ENCODE measurements at regions not wholly inside any gene's neighbourhood (a gene's known extent, or its start where the extent isn't known, plus 50 kb on each side); places are given as distances from the start of the nearest gene placed in this dataset.

- H3K27me3 Mint-ChIP-seq, result no peaks in the 10 kb centered on the region
- DNase-seq (no peak), ATAC-seq (ENCODE audit: poor library complexity) (no peak)
- CTCF ChIA-PET, result no interaction called here
- H3K27ac Mint-ChIP-seq, result no peak overlapping the region
- TF ChIP-seq, protein P1, sequence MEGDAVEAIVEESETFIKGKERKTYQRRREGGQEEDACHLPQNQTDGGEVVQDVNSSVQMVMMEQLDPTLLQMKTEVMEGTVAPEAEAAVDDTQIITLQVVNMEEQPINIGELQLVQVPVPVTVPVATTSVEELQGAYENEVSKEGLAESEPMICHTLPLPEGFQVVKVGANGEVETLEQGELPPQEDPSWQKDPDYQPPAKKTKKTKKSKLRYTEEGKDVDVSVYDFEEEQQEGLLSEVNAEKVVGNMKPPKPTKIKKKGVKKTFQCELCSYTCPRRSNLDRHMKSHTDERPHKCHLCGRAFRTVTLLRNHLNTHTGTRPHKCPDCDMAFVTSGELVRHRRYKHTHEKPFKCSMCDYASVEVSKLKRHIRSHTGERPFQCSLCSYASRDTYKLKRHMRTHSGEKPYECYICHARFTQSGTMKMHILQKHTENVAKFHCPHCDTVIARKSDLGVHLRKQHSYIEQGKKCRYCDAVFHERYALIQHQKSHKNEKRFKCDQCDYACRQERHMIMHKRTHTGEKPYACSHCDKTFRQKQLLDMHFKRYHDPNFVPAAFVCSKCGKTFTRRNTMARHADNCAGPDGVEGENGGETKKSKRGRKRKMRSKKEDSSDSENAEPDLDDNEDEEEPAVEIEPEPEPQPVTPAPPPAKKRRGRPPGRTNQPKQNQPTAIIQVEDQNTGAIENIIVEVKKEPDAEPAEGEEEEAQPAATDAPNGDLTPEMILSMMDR (IDR thresholded peaks at IDR 0.05), result no peak
- H3K4me1 Mint-ChIP-seq (ENCODE audit: low read depth), result no peaks in the 10 kb centered on the region
- no peaks in the 10 kb centered on the region for H3K9me3 Mint-ChIP-seq
- no peaks in the 10 kb centered on the region for H3K36me3 ChIP-seq (ENCODE audit: insufficient read depth, low read length)
- H3K4me1 ChIP-seq (ENCODE audit: insufficient read depth, low read length), result no peaks in the 10 kb centered on the region
- no peak overlapping the region for H3K27ac ChIP-seq (ENCODE audit: low read depth in 1 of 2, low read length in 2 of 2)
- POLR2A ChIA-PET, result no interaction called here
- H3K36me3 Mint-ChIP-seq (ENCODE audit: low read depth), result no peaks in the 10 kb centered on the region
- intact Hi-C loops (cut with DNase I, micrococcal nuclease), result no loop called here
- no peak overlapping the region for H3K4me3 ChIP-seq (ENCODE audit: low read length)
- H3K9me3 ChIP-seq (ENCODE audit: control insufficient read depth in 1 of 2, insufficient read depth in 1 of 2, low read length in 2 of 2), result no peaks in the 10 kb centered on the region
- no peak overlapping the region for H3K4me3 Mint-ChIP-seq
- H3K27me3 ChIP-seq (ENCODE audit: control insufficient read depth in 1 of 2, insufficient read depth in 2 of 2, low read length in 2 of 2), result no peaks in the 10 kb centered on the region
These were observed 365.8 kb upstream of the SEMA6D start for GRCh38 chr15:47351501-47351900.

DNA sequence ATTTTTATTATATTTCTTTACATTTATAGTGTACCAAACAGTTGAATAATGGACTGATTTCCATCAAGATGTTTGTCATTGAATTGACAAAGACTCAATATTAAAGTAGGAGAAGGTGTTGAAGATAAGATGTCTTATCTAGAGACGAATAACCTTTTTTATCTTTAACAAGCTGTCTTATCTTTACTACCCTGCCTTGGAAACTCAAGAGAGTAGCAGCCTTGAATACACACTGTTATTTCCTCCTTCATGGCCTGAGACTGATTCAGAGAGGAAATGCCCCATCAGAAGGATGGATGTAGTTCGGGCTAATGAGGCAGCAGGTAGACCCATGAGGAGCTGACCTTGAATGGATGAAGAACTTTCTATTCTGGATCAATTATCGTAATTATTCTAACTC is 365.1 kb upstream of the SEMA6D start:
- Mint-ChIP-seq H3K4me1 (ENCODE audit: low read depth) (no peaks in the 10 kb centered on the region), H3K27me3 (no peaks in the 10 kb centered on the region), H3K9me3 (peaks cover 3% of the 10 kb centered on the region), H3K36me3 (ENCODE audit: low read depth) (no peaks in the 10 kb centered on the region), H3K4me3 (no peak overlapping the region), H3K27ac (no peak overlapping the region)
- H3K27me3 ChIP-seq (ENCODE audit: control insufficient read depth in 1 of 2, insufficient read depth in 2 of 2, low read length in 2 of 2), result no peaks in the 10 kb centered on the region
- POLR2A ChIA-PET, result no interaction called here
- no peaks in the 10 kb centered on the region for H3K36me3 ChIP-seq (ENCODE audit: insufficient read depth, low read length)
- CTCF ChIA-PET, result no interaction called here
- intact Hi-C loops (cut with DNase I, micrococcal nuclease), result no loop called here
- H3K4me3 ChIP-seq (ENCODE audit: low read length), result no peak overlapping the region
- no peak overlapping the region for H3K27ac ChIP-seq (ENCODE audit: low read depth in 1 of 2, low read length in 2 of 2)
- ATAC-seq (ENCODE audit: poor library complexity) (no peak), DNase-seq (no peak)
- TF ChIP-seq, protein P1 (IDR thresholded peaks at IDR 0.05), result no peak
- H3K4me1 ChIP-seq (ENCODE audit: insufficient read depth, low read length), result no peaks in the 10 kb centered on the region
- no peaks in the 10 kb centered on the region for H3K9me3 ChIP-seq (ENCODE audit: control insufficient read depth in 1 of 2, insufficient read depth in 1 of 2, low read length in 2 of 2)

GRCh38 chr15:47355759-47356158 is 361.5 kb upstream of the SEMA6D start:
- no peak overlapping the region for H3K4me3 Mint-ChIP-seq
- H3K4me3 ChIP-seq (ENCODE audit: low read length), result no peak overlapping the region
- H3K36me3 Mint-ChIP-seq (ENCODE audit: low read depth), result no peaks in the 10 kb centered on the region
- DNase-seq (no peak), ATAC-seq (ENCODE audit: poor library complexity) (no peak)
- H3K27ac ChIP-seq (ENCODE audit: low read depth in 1 of 2, low read length in 2 of 2), result no peak overlapping the region
- TF ChIP-seq, protein P1 (IDR thresholded peaks at IDR 0.05), result no peak
- no peaks in the 10 kb centered on the region for H3K27me3 Mint-ChIP-seq
- no peaks in the 10 kb centered on the region for H3K9me3 ChIP-seq (ENCODE audit: control insufficient read depth in 1 of 2, insufficient read depth in 1 of 2, low read length in 2 of 2)
- no peaks in the 10 kb centered on the region for H3K27me3 ChIP-seq (ENCODE audit: control insufficient read depth in 1 of 2, insufficient read depth in 2 of 2, low read length in 2 of 2)
- H3K36me3 ChIP-seq (ENCODE audit: insufficient read depth, low read length), result no peaks in the 10 kb centered on the region
- H3K27ac Mint-ChIP-seq, result no peak overlapping the region
- POLR2A ChIA-PET, result no interaction called here
- intact Hi-C loops (cut with DNase I, micrococcal nuclease), result no loop called here
- peaks cover 3% of the 10 kb centered on the region for H3K9me3 Mint-ChIP-seq
- no peaks in the 10 kb centered on the region for H3K4me1 ChIP-seq (ENCODE audit: insufficient read depth, low read length)
- CTCF ChIA-PET, result interaction anchor here (1.2 kb wide), 1 partner anchor 12 kb away, joined by 3 read pairs; no protein-coding TSS in a partner anchor
- no peaks in the 10 kb centered on the region for H3K4me1 Mint-ChIP-seq (ENCODE audit: low read depth)

Measured in CD4-positive, alpha-beta T cell (primary cell).